ENCODE measurements at regions not wholly inside any gene's neighbourhood (a gene's known extent, or its start where the extent isn't known, plus 50 kb on each side); places are given as distances from the start of the nearest gene placed in this dataset.
"Not testable (repeated sequence)": the region's sequence is repeated elsewhere in the genome, so short reads cannot be mapped to it uniquely, and the experiment has no call there.

GRCh38 chr7:96923345-96923744 lies 82.0 kb upstream of the DLX6 start:
- H4K91ac ChIP-seq (ENCODE audit: insufficient read depth, low read depth, low read length); H3K4me2 ChIP-seq (ENCODE audit: low read depth, low read length); H3K9me3 ChIP-seq (ENCODE audit: control insufficient read depth, insufficient read depth, low read length); H3K14ac ChIP-seq (replicated peaks; ENCODE audit: low read depth, low read length); H3K4me1 ChIP-seq (ENCODE audit: control insufficient read depth, insufficient read depth, low read length); H3K23ac ChIP-seq (ENCODE audit: low read depth, low read length); DNase-seq; H3K79me1 ChIP-seq (ENCODE audit: low read depth in 1 of 2, low read length in 2 of 2); H4K8ac ChIP-seq (ENCODE audit: low read depth in 2 of 2, low read length in 2 of 2); H3K27me3 ChIP-seq (ENCODE audit: control insufficient read depth, insufficient read depth, low read length); H2BK5ac ChIP-seq (ENCODE audit: low read depth, low read length, poor library complexity, severe bottlenecking); H2BK120ac ChIP-seq (ENCODE audit: low read depth, low read length); dilution Hi-C loops (cut with HindIII; ENCODE audit: low sequenced_read_pairs, unreplicated experiment); H2AFZ ChIP-seq (replicated peaks; ENCODE audit: low read length, poor library complexity); BruUV-seq (replicated peaks); H3K9ac ChIP-seq (ENCODE audit: low read depth, low read length); H2BK20ac ChIP-seq (ENCODE audit: low read depth, low read length); H4K20me1 ChIP-seq (ENCODE audit: insufficient read depth, low read length); CTCF ChIA-PET; H3K18ac ChIP-seq (ENCODE audit: low read depth, low read length); H2BK15ac ChIP-seq (ENCODE audit: low read depth, low read length); intact Hi-C loops (cut with micrococcal nuclease); H4K5ac ChIP-seq (ENCODE audit: low read depth, low read length); H3K9me1 ChIP-seq (ENCODE audit: insufficient read depth, low read length); H3K4me3 ChIP-seq (ENCODE audit: insufficient read depth, low read depth, low read length); in situ Hi-C loops (cut with MboI; ENCODE audit: low sequenced_read_pairs); H3K36me3 ChIP-seq (ENCODE audit: control insufficient read depth, insufficient read depth, low read length); H2AK5ac ChIP-seq (ENCODE audit: low read depth, low read length); H2AK9ac ChIP-seq (replicated peaks; ENCODE audit: low read depth, low read length, poor library complexity); H3K4ac ChIP-seq (ENCODE audit: low read depth, low read length); H3K27ac ChIP-seq (ENCODE audit: insufficient read depth, low read length); ATAC-seq (ENCODE audit: low read depth); H3K56ac ChIP-seq (ENCODE audit: extremely low read depth, insufficient read depth, low read length): not testable (repeated sequence)
- POLR2A ChIA-PET (ENCODE audit: unreplicated experiment) = interaction anchor here (0.5 kb wide), 1 partner anchor 1667 kb away, joined by 4 read pairs; no protein-coding TSS in a partner anchor
